WTC11 (cell line): ENCODE measurements at regions not wholly inside any gene's neighbourhood (a gene's known extent, or its start where the extent isn't known, plus 50 kb on each side); places are given as distances from the start of the nearest gene placed in this dataset.

ENCODE experiments used
- MXD4 ChIP-seq: fragments of 250-450 bp; sonication (Bioruptor Pico); IDR thresholded peaks from 2 replicates; pipeline ENCODE4 v1.8.0; 2021; ENCODE audit warnings: mild to moderate bottlenecking, moderate library complexity, borderline replicate concordance
- NFYB ChIP-seq: sonication (generic); formaldehyde crosslinking; conservative IDR thresholded peaks from 2 replicates; pipeline ENCODE4 v1.8.0; 2022; ENCODE audit warnings: low read depth, missing genetic modification reagents
- NR1H2 ChIP-seq: sonication (generic); formaldehyde crosslinking; IDR thresholded peaks from 2 replicates; pipeline ENCODE4 v1.9.0; 2021; ENCODE audit warnings: mild to moderate bottlenecking, moderate library complexity, missing genetic modification reagents
- ZBTB21 ChIP-seq: sonication (generic); formaldehyde crosslinking; IDR thresholded peaks from 2 replicates; pipeline ENCODE4 v1.8.1; 2023; ENCODE audit warnings: mild to moderate bottlenecking, missing genetic modification reagents, borderline replicate concordance
- ZNF121 ChIP-seq: sonication (generic); formaldehyde crosslinking; IDR thresholded peaks from 2 replicates; pipeline ENCODE4 v1.8.0; 2023; ENCODE audit warnings: missing genetic modification reagents
- ZNF232 ChIP-seq: sonication (generic); formaldehyde crosslinking; IDR thresholded peaks from 2 replicates; pipeline ENCODE4 v1.8.0; 2022; ENCODE audit warnings: mild to moderate bottlenecking, missing genetic modification reagents
- TF ChIP-seq, protein P1 (sequence below): sonication (generic); formaldehyde crosslinking; IDR thresholded peaks from 2 replicates; pipeline ENCODE4 v1.8.0; 2022; ENCODE audit warnings: mild to moderate bottlenecking, missing genetic modification reagents
- TF ChIP-seq, protein P2 (sequence below): fragments of 200-600 bp; IDR thresholded peaks from 2 replicates; pipeline ENCODE4 v1.8.0; 2022; ENCODE audit warnings: antibody characterized with exemption
- TF ChIP-seq, protein P3 (sequence below): sonication (generic); formaldehyde crosslinking; IDR thresholded peaks from 2 replicates; pipeline ENCODE4 v1.8.0; 2023; ENCODE audit warnings: missing genetic modification reagents
- TF ChIP-seq, protein P4 (sequence below): fragments of 250-450 bp; sonication (Bioruptor Pico); IDR thresholded peaks from 2 replicates; pipeline ENCODE4 v1.9.0; 2021; ENCODE audit warnings: mild to moderate bottlenecking

DNA sequence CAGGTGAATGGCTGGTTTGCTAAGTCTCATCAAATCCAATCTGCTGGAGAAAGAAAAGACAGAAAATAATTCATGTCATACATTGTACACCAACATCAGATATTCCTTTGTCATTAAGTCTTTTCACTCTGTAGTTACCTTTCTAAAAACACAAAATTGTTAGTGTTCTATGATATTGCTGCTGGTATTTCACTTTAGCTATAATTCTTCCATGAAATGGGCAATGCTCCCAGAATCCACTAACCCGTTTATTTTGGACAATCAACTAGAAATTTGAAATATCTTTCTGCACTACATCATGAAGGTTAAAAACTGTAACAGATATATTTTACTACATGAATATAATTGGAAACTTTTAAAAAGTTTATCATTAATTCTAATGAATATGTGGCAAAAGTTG lies 181.3 kb downstream of the C7orf25 start:
- TF ChIP-seq ZNF232 (CRISPR knock-in tag): no peak
- TF ChIP-seq NFYB: no peak
- TF ChIP-seq, protein P1, sequence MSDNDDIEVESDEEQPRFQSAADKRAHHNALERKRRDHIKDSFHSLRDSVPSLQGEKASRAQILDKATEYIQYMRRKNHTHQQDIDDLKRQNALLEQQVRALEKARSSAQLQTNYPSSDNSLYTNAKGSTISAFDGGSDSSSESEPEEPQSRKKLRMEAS (CRISPR knock-in tag): no peak
- TF ChIP-seq MXD4: no peak
- no peak for TF ChIP-seq ZNF121
- TF ChIP-seq ZBTB21 (CRISPR knock-in tag): no peak
- TF ChIP-seq, protein P2, sequence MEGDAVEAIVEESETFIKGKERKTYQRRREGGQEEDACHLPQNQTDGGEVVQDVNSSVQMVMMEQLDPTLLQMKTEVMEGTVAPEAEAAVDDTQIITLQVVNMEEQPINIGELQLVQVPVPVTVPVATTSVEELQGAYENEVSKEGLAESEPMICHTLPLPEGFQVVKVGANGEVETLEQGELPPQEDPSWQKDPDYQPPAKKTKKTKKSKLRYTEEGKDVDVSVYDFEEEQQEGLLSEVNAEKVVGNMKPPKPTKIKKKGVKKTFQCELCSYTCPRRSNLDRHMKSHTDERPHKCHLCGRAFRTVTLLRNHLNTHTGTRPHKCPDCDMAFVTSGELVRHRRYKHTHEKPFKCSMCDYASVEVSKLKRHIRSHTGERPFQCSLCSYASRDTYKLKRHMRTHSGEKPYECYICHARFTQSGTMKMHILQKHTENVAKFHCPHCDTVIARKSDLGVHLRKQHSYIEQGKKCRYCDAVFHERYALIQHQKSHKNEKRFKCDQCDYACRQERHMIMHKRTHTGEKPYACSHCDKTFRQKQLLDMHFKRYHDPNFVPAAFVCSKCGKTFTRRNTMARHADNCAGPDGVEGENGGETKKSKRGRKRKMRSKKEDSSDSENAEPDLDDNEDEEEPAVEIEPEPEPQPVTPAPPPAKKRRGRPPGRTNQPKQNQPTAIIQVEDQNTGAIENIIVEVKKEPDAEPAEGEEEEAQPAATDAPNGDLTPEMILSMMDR: no peak
- TF ChIP-seq NR1H2: no peak
- TF ChIP-seq, protein P3, sequence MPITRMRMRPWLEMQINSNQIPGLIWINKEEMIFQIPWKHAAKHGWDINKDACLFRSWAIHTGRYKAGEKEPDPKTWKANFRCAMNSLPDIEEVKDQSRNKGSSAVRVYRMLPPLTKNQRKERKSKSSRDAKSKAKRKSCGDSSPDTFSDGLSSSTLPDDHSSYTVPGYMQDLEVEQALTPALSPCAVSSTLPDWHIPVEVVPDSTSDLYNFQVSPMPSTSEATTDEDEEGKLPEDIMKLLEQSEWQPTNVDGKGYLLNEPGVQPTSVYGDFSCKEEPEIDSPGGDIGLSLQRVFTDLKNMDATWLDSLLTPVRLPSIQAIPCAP (CRISPR knock-in tag): no peak
- TF ChIP-seq, protein P4, sequence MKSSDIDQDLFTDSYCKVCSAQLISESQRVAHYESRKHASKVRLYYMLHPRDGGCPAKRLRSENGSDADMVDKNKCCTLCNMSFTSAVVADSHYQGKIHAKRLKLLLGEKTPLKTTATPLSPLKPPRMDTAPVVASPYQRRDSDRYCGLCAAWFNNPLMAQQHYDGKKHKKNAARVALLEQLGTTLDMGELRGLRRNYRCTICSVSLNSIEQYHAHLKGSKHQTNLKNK (CRISPR knock-in tag): no peak
